Chondrocyte (in vitro differentiated cells): ENCODE measurements at regions not wholly inside any gene's neighbourhood (a gene's known extent, or its start where the extent isn't known, plus 50 kb on each side); places are given as distances from the start of the nearest gene placed in this dataset.

Source experiments
- DNase-seq: peaks from one replicate; pipeline ENCODE4 v3.0.0; 2021; ENCODE audit warnings: mixed read lengths, low spot score
- H3K27ac Mint-ChIP-seq: one replicate; pipeline ENCODE4 v1.8.0; 2021; ENCODE audit warnings: mild to moderate bottlenecking, moderate library complexity, mixed read lengths; ENCODE audit not compliant: unreplicated experiment
- H3K27me3 Mint-ChIP-seq: 2 replicates; pipeline ENCODE4 v1.8.0; 2021; ENCODE audit warnings: low read depth, mixed read lengths
- H3K36me3 Mint-ChIP-seq: 2 replicates; pipeline ENCODE4 v1.8.0; 2021; ENCODE audit warnings: low read depth, mixed read lengths
- H3K4me1 Mint-ChIP-seq: 2 replicates; pipeline ENCODE4 v1.8.0; 2021; ENCODE audit warnings: low read depth, mild to moderate bottlenecking, mixed read lengths
- H3K4me3 Mint-ChIP-seq: one replicate; pipeline ENCODE4 v1.8.0; 2021; ENCODE audit warnings: mild to moderate bottlenecking, moderate library complexity, mixed read lengths; ENCODE audit not compliant: unreplicated experiment
- H3K9me3 Mint-ChIP-seq: 2 replicates; pipeline ENCODE4 v1.8.0; 2021; ENCODE audit warnings: low read depth, mixed read lengths
- CTCF ChIP-seq: fragments of 200-600 bp; sonication (generic); IDR thresholded peaks from 2 replicates; pipeline ENCODE4 v1.5.0; 2021; ENCODE audit warnings: antibody characterized with exemption, mild to moderate bottlenecking, moderate library complexity

- no peaks in the 10 kb centered on the region for H3K36me3 Mint-ChIP-seq
- H3K27me3 Mint-ChIP-seq, result no peaks in the 10 kb centered on the region
- no peak for DNase-seq
- no peak for TF ChIP-seq CTCF
- no peak overlapping the region for H3K27ac Mint-ChIP-seq
- H3K9me3 Mint-ChIP-seq, result peaks cover 1% of the 10 kb centered on the region
- H3K4me3 Mint-ChIP-seq, result no peak overlapping the region
- H3K4me1 Mint-ChIP-seq, result peaks cover 4% of the 10 kb centered on the region
Measured at GRCh38 chr4:66202870-66203269, 532.6 kb upstream of the EPHA5 start.

- no peak for DNase-seq
- Mint-ChIP-seq H3K27me3 (peaks cover 6% of the 10 kb centered on the region), H3K4me1 (no peaks in the 10 kb centered on the region), H3K4me3 (no peak overlapping the region), H3K9me3 (peaks cover 2% of the 10 kb centered on the region), H3K36me3 (no peaks in the 10 kb centered on the region), H3K27ac (no peak overlapping the region)
- TF ChIP-seq CTCF, result no peak
Measured at GRCh38 chr4:66197451-66197850, 527.2 kb upstream of the EPHA5 start.

GRCh38 chr4:66193487-66193886 lies 523.2 kb upstream of the EPHA5 start:
- peaks cover 6% of the 10 kb centered on the region for H3K27me3 Mint-ChIP-seq
- no peak overlapping the region for H3K4me3 Mint-ChIP-seq
- no peaks in the 10 kb centered on the region for H3K36me3 Mint-ChIP-seq
- peaks cover 5% of the 10 kb centered on the region for H3K4me1 Mint-ChIP-seq
- TF ChIP-seq CTCF, result no peak
- no peak for DNase-seq
- H3K9me3 Mint-ChIP-seq, result peaks cover 2% of the 10 kb centered on the region
- H3K27ac Mint-ChIP-seq, result no peak overlapping the region

- DNase-seq, result no peak
- Mint-ChIP-seq H3K27me3 (no peaks in the 10 kb centered on the region), H3K9me3 (peaks cover 4% of the 10 kb centered on the region), H3K4me3 (no peak overlapping the region), H3K36me3 (no peaks in the 10 kb centered on the region), H3K27ac (no peak overlapping the region), H3K4me1 (peaks cover 5% of the 10 kb centered on the region)
- no peak for TF ChIP-seq CTCF
Measured at GRCh38 chr4:66187175-66187720, 517.0 kb upstream of the EPHA5 start.

- Mint-ChIP-seq H3K4me1 (peaks cover 5% of the 10 kb centered on the region), H3K9me3 (peaks cover 9% of the 10 kb centered on the region), H3K27ac (no peak overlapping the region), H3K27me3 (no peaks in the 10 kb centered on the region), H3K4me3 (no peak overlapping the region), H3K36me3 (no peaks in the 10 kb centered on the region)
- DNase-seq, result no peak
- TF ChIP-seq CTCF, result no peak
Measured at GRCh38 chr4:66186095-66186494, 515.8 kb upstream of the EPHA5 start.
